Cardiac fibroblast (primary cell): ENCODE measurements at regions not wholly inside any gene's neighbourhood (a gene's known extent, or its start where the extent isn't known, plus 50 kb on each side); places are given as distances from the start of the nearest gene placed in this dataset.
A peak's percentile ranks its signal among the peaks of the same experiment; 100 is the strongest.
"Not testable (repeated sequence)": the region's sequence is repeated elsewhere in the genome, so short reads cannot be mapped to it uniquely, and the experiment has no call there.

ENCODE experiments used
- DNase-seq, 2 donors: peaks; one replicate each; pipeline versions ENCODE4 v3.0.0 to v3.0.0-alpha.2; 2010; ENCODE audit warnings: low read depth in 2 of 2
- H3K4me3 ChIP-seq, 2 donors: replicated peaks in 1 of 2; 1 replicate in 1 of 2; 2 replicates in 1 of 2; pipeline ENCODE4 v1.5.1; 2011; ENCODE audit warnings: low read depth in 2 of 2, low read length in 2 of 2, mild to moderate bottlenecking in 2 of 2, moderate library complexity in 1 of 2
- CTCF ChIP-seq: IDR thresholded peaks from one replicate; pipeline ENCODE4 v1.5.1; 2011; ENCODE audit warnings: low read depth, mild to moderate bottlenecking, low read length, inconsistent platforms

- no peak for DNase-seq
Measured at GRCh38 chr10:21441625-21442024, 83.9 kb downstream of the SKIDA1 start.

GRCh38 chr10:21438914-21439313 lies 86.6 kb downstream of the SKIDA1 start:
- DNase-seq, H3K4me3 ChIP-seq: not testable (repeated sequence)

More at GRCh38 chr10:21441625-21442024, 83.9 kb downstream of the SKIDA1 start:
- no peak for TF ChIP-seq CTCF
- no peak overlapping the region for H3K4me3 ChIP-seq

- TF ChIP-seq CTCF: no peak
- no peak overlapping the region for H3K4me3 ChIP-seq
- DNase-seq: no peak
Measured at GRCh38 chr10:21437770-21438382, 87.6 kb downstream of the SKIDA1 start.

- no peak for TF ChIP-seq CTCF
- DNase-seq: no peak
- H3K4me3 ChIP-seq: no peak overlapping the region
Measured at GRCh38 chr10:21432266-21432665, 93.2 kb downstream of the SKIDA1 start.

- no peak for TF ChIP-seq CTCF
- no peak for DNase-seq
Measured at GRCh38 chr10:21431799-21432198, 93.7 kb downstream of the SKIDA1 start.

GRCh38 chr10:21427804-21428481 lies 97.5 kb downstream of the SKIDA1 start:
- peak in 1 of 2 donors; percentile 49 for DNase-seq

More at GRCh38 chr10:21431799-21432198, 93.7 kb downstream of the SKIDA1 start:
- H3K4me3 ChIP-seq: no peak overlapping the region

More at GRCh38 chr10:21427804-21428481, 97.5 kb downstream of the SKIDA1 start:
- no peak for TF ChIP-seq CTCF
- no peak overlapping the region for H3K4me3 ChIP-seq
